ENCODE measurements at regions not wholly inside any gene's neighbourhood (a gene's known extent, or its start where the extent isn't known, plus 50 kb on each side); places are given as distances from the start of the nearest gene placed in this dataset.

DNA sequence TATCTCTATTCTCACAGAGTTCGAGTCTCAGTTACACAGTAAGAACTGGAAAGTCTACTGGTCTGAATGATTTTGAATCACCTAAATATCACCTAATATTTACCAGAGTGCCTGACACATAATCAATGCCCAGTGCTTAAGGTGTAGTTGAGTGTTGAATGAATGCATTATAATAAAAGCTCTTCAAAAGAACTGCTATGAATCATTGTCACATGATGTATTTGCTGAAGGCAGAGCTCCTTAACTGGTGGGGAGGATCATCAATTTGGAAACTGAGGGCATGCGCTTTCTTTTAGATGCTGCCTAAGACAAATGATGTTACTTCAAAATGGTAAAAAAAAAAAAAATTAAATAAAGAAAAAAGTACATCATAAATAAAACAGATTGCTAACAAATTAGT, 359.4 kb upstream of the KIF2B start:
- ChIA-PET POLR2A (no interaction called here), CTCF (ENCODE audit: low intra/inter-chr PET ratio, low total read pairs) (no interaction called here)
- Histone ChIP-seq H3K79me2 (ENCODE audit: insufficient read depth, low read length) (no peaks in the 10 kb centered on the region), H3K27me3 (ENCODE audit: control insufficient read depth in 1 of 2, insufficient read depth in 2 of 2, low read length in 2 of 2) (no peaks in the 10 kb centered on the region), H3K4me3 (replicated peaks in 1 of 3; ENCODE audit: insufficient read depth in 1 of 3, low read depth in 2 of 3, low read length in 3 of 3) (no peak overlapping the region), H3K9ac (ENCODE audit: insufficient read depth, low read depth, low read length) (no peak overlapping the region), H4K20me1 (ENCODE audit: insufficient read depth, low read length) (no peaks in the 10 kb centered on the region), H3K36me3 (replicated peaks in 1 of 2; ENCODE audit: control insufficient read depth in 1 of 2, insufficient read depth in 2 of 2, low read length in 2 of 2) (no peaks in the 10 kb centered on the region), H3K27ac (ENCODE audit: extremely low read length, insufficient read depth, low read length) (no peak overlapping the region), H3K9me3 (ENCODE audit: low read length) (peaks cover 87% of the 10 kb centered on the region), H2AFZ (ENCODE audit: low read length) (no peak overlapping the region), H3K4me1 (ENCODE audit: insufficient read depth, low read length) (no peaks in the 10 kb centered on the region), H3K4me2 (ENCODE audit: low read depth, low read length) (no peak overlapping the region)
- BruUV-seq (replicated peaks): no TSS peak
- in situ Hi-C loops (cut with HindIII; ENCODE audit: extremely low pct_ligation_motif_present, low pct_unique_long_range_greater_than_20kb): no loop called here
- DNase-seq (ENCODE audit: low spot score) (no peak), ATAC-seq (no peak), FAIRE-seq (no peak)
- TF ChIP-seq, protein P1, sequence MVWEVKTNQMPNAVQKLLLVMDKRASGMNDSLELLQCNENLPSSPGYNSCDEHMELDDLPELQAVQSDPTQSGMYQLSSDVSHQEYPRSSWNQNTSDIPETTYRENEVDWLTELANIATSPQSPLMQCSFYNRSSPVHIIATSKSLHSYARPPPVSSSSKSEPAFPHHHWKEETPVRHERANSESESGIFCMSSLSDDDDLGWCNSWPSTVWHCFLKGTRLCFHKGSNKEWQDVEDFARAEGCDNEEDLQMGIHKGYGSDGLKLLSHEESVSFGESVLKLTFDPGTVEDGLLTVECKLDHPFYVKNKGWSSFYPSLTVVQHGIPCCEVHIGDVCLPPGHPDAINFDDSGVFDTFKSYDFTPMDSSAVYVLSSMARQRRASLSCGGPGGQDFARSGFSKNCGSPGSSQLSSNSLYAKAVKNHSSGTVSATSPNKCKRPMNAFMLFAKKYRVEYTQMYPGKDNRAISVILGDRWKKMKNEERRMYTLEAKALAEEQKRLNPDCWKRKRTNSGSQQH (CRISPR knock-in tag; IDR thresholded peaks at IDR 0.05; ENCODE audit: low read depth): no peak
- TF ChIP-seq, protein P2, sequence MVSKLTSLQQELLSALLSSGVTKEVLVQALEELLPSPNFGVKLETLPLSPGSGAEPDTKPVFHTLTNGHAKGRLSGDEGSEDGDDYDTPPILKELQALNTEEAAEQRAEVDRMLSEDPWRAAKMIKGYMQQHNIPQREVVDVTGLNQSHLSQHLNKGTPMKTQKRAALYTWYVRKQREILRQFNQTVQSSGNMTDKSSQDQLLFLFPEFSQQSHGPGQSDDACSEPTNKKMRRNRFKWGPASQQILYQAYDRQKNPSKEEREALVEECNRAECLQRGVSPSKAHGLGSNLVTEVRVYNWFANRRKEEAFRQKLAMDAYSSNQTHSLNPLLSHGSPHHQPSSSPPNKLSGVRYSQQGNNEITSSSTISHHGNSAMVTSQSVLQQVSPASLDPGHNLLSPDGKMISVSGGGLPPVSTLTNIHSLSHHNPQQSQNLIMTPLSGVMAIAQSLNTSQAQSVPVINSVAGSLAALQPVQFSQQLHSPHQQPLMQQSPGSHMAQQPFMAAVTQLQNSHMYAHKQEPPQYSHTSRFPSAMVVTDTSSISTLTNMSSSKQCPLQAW (CRISPR knock-in tag; IDR thresholded peaks at IDR 0.05): no peak
- 47% methylated on average over 2 of the region's 2 CpGs for WGBS (ENCODE audit: low lambda C conversion rate)
- intact Hi-C loops (cut with micrococcal nuclease; ENCODE audit: unreplicated experiment): no loop called here

DNA sequence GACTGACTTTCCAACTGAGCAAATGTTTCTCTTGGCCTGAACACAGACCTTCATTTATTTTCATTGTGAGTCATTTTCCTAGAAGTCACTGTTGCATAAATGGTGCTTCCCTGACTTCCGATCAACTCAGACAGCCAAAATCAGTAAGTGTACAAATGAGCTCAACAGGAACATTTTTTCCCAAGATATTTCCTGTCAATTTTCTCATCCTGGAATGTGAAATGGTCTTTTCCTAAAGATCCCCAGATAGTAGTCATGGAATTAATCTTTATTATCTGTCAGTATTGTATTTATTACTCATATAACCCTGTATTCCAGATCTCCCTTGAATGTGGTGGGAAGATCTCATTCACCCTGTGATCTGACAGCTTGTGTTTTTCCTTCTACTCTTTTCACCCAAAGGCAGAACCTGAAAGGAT, 360.3 kb upstream of the KIF2B start:
- Histone ChIP-seq H3K79me2 (ENCODE audit: insufficient read depth, low read length) (no peaks in the 10 kb centered on the region), H3K27me3 (ENCODE audit: control insufficient read depth in 1 of 2, insufficient read depth in 2 of 2, low read length in 2 of 2) (no peaks in the 10 kb centered on the region), H3K4me3 (replicated peaks in 1 of 3; ENCODE audit: insufficient read depth in 1 of 3, low read depth in 2 of 3, low read length in 3 of 3) (no peak overlapping the region), H3K4me1 (ENCODE audit: insufficient read depth, low read length) (no peaks in the 10 kb centered on the region), H4K20me1 (ENCODE audit: insufficient read depth, low read length) (no peaks in the 10 kb centered on the region), H3K4me2 (ENCODE audit: low read depth, low read length) (no peak overlapping the region), H2AFZ (ENCODE audit: low read length) (no peak overlapping the region), H3K27ac (ENCODE audit: extremely low read length, insufficient read depth, low read length) (no peak overlapping the region), H3K9me3 (ENCODE audit: low read length) (peaks cover 89% of the 10 kb centered on the region), H3K36me3 (replicated peaks in 1 of 2; ENCODE audit: control insufficient read depth in 1 of 2, insufficient read depth in 2 of 2, low read length in 2 of 2) (no peaks in the 10 kb centered on the region), H3K9ac (ENCODE audit: insufficient read depth, low read depth, low read length) (no peak overlapping the region)
- ChIA-PET POLR2A (no interaction called here), CTCF (ENCODE audit: low intra/inter-chr PET ratio, low total read pairs) (no interaction called here)
- intact Hi-C loops (cut with micrococcal nuclease; ENCODE audit: unreplicated experiment) (no loop called here), in situ Hi-C loops (cut with HindIII; ENCODE audit: extremely low pct_ligation_motif_present, low pct_unique_long_range_greater_than_20kb) (no loop called here)
- FAIRE-seq: no peak
- 4% methylated on average over 1 of the region's 1 CpG for WGBS (ENCODE audit: low lambda C conversion rate)
- no peak for ATAC-seq
- no peak for DNase-seq (ENCODE audit: low spot score)
- BruUV-seq (replicated peaks): no TSS peak
- no peak for TF ChIP-seq CBX1 (IDR thresholded peaks at IDR 0.05; ENCODE audit: low read depth)
- no peak for TF ChIP-seq HNRNPL (IDR thresholded peaks at IDR 0.05; ENCODE audit: low read depth, low read length)
- TF ChIP-seq, protein P3, sequence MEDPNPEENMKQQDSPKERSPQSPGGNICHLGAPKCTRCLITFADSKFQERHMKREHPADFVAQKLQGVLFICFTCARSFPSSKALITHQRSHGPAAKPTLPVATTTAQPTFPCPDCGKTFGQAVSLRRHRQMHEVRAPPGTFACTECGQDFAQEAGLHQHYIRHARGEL (CRISPR knock-in tag; IDR thresholded peaks at IDR 0.05): no peak
- no peak for TF ChIP-seq NCOA1 (CRISPR knock-in tag; IDR thresholded peaks at IDR 0.05)
- TF ChIP-seq ZNF747 (CRISPR knock-in tag; IDR thresholded peaks at IDR 0.05; ENCODE audit: borderline replicate concordance): no peak
- no peak for TF ChIP-seq RBFOX2 (IDR thresholded peaks at IDR 0.05; ENCODE audit: low read depth, low read length)
- no peak for TF ChIP-seq TEAD3 (CRISPR knock-in tag; optimal IDR thresholded peaks at IDR 0.05; ENCODE audit: borderline replicate concordance)
- TF ChIP-seq, protein P4, sequence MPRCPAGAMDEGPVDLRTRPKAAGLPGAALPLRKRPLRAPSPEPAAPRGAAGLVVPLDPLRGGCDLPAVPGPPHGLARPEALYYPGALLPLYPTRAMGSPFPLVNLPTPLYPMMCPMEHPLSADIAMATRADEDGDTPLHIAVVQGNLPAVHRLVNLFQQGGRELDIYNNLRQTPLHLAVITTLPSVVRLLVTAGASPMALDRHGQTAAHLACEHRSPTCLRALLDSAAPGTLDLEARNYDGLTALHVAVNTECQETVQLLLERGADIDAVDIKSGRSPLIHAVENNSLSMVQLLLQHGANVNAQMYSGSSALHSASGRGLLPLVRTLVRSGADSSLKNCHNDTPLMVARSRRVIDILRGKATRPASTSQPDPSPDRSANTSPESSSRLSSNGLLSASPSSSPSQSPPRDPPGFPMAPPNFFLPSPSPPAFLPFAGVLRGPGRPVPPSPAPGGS (CRISPR knock-in tag; IDR thresholded peaks at IDR 0.05): no peak
- TF ChIP-seq GTF2F1 (IDR thresholded peaks at IDR 0.05; ENCODE audit: low read length): no peak

Data from HepG2 (cell line).